ENCODE measurements at regions not wholly inside any gene's neighbourhood (a gene's known extent, or its start where the extent isn't known, plus 50 kb on each side); places are given as distances from the start of the nearest gene placed in this dataset.

- DNase-seq (ENCODE audit: extremely low spot score, insufficient read length, low read depth) (no peak), FAIRE-seq (no peak)
Measured at GRCh38 chr3:74363346-74363745, 251.1 kb downstream of the CNTN3 start.

DNA sequence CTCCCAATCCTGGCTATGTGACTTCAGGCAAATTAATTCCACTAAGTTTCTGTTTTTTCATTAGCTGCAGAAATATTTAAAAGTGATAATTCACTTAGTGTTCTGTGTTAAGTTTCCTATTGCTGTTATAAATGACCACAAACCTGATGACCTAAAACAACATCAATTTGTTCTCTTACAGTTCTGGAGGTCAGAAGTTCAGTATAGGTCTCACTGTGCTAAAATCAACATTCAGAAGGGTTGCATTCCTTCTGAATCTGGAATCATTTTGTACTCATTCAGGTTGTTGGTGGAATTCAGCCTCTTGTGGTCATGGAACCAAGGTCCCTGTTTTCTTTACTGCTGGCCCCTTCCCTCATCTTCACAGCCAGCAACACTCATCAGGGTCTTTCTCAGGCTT lies 254.1 kb downstream of the CNTN3 start:
- no peak for DNase-seq (ENCODE audit: extremely low spot score, insufficient read length, low read depth)
- FAIRE-seq: no peak

DNA sequence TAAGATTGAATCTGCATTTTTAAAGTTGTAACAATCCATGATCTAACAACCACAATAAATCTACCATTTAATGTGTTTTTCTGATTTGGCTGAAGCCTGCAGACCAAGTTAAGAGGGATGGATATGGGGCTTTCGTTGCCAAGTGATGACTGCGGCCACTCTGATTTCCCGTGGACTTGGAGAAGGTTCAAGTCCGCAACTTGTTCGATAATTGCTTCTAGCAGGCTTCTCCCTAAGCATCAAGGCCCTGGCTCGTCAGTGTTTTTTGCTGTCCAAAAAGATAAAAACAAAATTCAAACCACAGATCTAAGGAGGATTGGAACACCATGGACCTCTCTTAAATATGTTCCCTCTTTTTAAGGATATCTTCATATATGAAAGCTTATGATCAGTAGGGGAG lies 256.6 kb downstream of the CNTN3 start:
- no peak for DNase-seq (ENCODE audit: extremely low spot score, insufficient read length, low read depth)
- no peak for FAIRE-seq

GRCh38 chr3:74353039-74353438 lies 261.4 kb downstream of the CNTN3 start:
- DNase-seq (ENCODE audit: extremely low spot score, insufficient read length, low read depth): no peak
- no peak for FAIRE-seq

GRCh38 chr3:74352166-74352565 lies 262.3 kb downstream of the CNTN3 start:
- no peak for FAIRE-seq
- DNase-seq (ENCODE audit: extremely low spot score, insufficient read length, low read depth): no peak

DNA sequence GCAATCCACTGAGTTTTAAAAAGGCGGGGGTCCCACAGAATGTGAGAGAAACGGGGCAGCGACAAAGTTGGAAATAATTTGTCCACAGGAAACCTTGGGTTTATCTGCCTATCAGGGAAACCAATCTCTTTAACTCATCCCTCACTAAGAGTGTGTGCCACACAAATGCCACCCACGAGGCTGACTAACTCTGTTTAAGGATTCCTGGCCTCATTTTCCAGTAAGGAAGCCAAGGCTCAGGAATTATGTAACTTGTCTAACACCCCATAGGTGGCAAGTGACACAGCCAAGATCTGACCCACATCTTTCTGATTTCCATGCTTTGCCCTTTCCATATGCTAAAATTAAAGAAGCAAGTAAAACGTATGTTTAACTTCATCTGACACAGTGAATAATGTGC lies 263.2 kb downstream of the CNTN3 start:
- FAIRE-seq (no peak), DNase-seq (ENCODE audit: extremely low spot score, insufficient read length, low read depth) (no peak)

- DNase-seq (ENCODE audit: extremely low spot score, insufficient read length, low read depth) (no peak), FAIRE-seq (no peak)
Measured at GRCh38 chr3:74349015-74349414, 265.4 kb downstream of the CNTN3 start.

- no peak for DNase-seq (ENCODE audit: extremely low spot score, insufficient read length, low read depth)
- FAIRE-seq: no peak
Measured at GRCh38 chr3:74347563-74348268, 266.7 kb downstream of the CNTN3 start.

DNA sequence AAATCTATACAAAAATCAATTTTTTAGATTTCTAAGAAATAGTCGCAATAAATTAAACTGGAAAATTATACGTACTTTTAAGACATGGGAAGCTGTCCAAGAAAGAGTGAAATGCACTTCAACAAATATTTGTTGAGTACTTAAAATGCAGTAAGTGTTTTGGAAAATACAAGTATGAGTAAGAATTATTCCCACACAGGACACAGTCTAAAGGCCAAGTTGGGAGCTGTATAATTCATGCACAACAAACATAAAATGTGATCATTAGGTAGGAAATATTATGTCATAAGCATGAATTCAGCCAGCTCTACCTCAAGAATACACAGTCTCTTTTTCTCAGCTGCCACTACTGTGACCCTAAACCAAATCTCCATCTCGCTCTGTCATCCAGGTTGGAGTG lies 267.6 kb downstream of the CNTN3 start:
- FAIRE-seq: no peak
- DNase-seq (ENCODE audit: extremely low spot score, insufficient read length, low read depth): no peak

- no peak for DNase-seq (ENCODE audit: extremely low spot score, insufficient read length, low read depth)
- no peak for FAIRE-seq
Measured at GRCh38 chr3:74345701-74346100, 268.8 kb downstream of the CNTN3 start.

- DNase-seq (ENCODE audit: extremely low spot score, insufficient read length, low read depth) (no peak), FAIRE-seq (no peak)
Measured at GRCh38 chr3:74344865-74345440, 269.5 kb downstream of the CNTN3 start.

DNA sequence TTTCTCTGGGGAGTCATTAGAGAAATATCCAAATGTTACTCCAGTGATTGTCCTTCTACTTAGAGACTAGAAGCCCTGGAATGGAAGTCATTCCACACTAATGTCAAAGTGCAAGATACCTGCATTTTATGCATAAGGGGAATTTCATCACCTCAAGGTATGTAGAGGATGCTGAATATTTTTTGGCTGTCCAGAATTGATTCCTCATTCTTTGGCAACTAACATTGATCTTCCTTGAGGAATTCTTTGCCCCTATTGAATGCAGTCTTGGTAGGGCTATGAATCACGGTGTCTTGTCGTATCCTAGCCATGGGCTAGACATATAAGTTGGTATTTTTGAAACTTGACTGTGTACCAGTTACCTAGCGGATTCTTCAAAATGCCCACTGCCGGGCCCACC lies 271.1 kb downstream of the CNTN3 start:
- DNase-seq (ENCODE audit: extremely low spot score, insufficient read length, low read depth) (no peak), FAIRE-seq (no peak)

DNA sequence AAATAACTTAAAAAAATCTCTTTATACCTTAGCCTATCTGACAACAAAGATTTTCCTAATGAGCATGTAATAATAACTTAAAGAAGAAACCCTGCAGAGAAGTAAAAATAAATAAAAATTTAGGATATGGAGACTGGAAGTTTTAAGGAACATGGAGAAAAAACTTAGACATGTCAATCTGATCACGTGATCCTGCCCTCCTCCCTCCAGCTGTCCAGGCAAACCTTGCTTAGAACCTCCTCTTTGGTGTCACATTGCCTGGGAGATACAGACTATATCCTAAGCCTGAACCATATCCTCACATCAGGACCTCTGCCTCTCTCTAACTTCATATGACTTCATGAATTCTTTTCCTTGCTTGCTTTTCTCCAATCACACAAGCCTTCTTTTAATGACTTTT lies 275.5 kb downstream of the CNTN3 start:
- FAIRE-seq (no peak), DNase-seq (ENCODE audit: extremely low spot score, insufficient read length, low read depth) (no peak)

- DNase-seq (ENCODE audit: extremely low spot score, insufficient read length, low read depth) (no peak), FAIRE-seq (no peak)
Measured at GRCh38 chr3:74332165-74332564, 282.3 kb downstream of the CNTN3 start.

DNA sequence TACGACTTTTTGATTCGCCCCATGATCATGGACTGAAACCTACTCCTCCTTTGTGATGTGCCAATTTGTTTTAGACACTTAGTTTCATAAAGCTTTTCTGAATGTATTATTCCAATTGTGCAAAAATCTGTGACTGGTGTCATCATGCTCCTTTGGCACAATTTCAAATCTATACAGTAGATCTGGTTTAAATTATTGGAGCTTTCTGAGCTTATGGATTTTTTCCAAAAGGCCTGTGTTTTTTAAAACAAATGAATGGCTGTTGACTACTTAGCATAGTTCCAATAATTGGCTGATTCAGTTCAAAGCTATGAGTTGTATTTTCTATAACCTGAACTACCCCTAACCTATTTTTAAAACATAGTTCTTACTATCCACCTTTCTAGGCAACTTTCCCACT lies 282.7 kb downstream of the CNTN3 start:
- FAIRE-seq (no peak), DNase-seq (ENCODE audit: extremely low spot score, insufficient read length, low read depth) (no peak)

DNA sequence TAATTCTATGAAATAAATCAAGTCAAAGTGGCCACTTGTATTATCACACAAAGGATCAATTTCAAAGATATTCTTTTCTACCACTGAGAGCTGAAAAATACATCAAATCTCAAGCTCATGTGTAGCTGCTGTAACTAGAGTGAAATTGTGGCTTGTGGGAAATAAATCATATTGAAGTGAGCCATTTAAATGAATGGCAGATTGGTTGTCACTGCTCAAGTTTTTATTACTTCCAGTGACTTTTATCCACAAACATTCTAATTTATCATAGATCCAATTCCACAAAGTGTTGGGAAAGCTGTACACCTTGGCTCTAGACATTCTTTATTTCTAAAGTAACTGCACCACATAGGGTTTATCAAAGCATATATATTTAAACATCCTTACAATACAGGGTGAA lies 285.4 kb downstream of the CNTN3 start:
- FAIRE-seq: no peak
- no peak for DNase-seq (ENCODE audit: extremely low spot score, insufficient read length, low read depth)

GRCh38 chr3:74328435-74328834 lies 286.0 kb downstream of the CNTN3 start:
- no peak for FAIRE-seq
- DNase-seq (ENCODE audit: extremely low spot score, insufficient read length, low read depth): no peak

DNA sequence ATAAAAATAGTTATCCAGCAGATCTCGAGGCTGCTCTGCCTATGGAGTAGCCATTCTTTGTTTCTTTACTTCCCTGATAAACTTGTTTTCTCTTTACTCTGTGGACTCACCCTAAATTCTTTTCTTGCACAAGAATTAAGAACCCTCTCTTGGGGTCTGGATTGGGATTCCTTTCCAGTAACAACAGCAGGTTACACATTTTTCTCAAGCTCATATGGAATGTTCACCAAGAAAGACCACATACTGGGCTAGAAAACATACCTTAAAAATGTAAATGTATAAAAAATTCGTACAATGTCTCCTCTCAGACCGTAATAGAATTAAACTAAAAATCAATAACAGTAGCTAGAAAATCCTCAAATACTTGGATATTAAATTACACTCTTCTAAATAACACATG lies 299.2 kb downstream of the CNTN3 start:
- no peak for DNase-seq (ENCODE audit: extremely low spot score, insufficient read length, low read depth)
- no peak for FAIRE-seq

- no peak for DNase-seq (ENCODE audit: extremely low spot score, insufficient read length, low read depth)
- FAIRE-seq: no peak
Measured at GRCh38 chr3:74314696-74315095, 299.8 kb downstream of the CNTN3 start.

DNA sequence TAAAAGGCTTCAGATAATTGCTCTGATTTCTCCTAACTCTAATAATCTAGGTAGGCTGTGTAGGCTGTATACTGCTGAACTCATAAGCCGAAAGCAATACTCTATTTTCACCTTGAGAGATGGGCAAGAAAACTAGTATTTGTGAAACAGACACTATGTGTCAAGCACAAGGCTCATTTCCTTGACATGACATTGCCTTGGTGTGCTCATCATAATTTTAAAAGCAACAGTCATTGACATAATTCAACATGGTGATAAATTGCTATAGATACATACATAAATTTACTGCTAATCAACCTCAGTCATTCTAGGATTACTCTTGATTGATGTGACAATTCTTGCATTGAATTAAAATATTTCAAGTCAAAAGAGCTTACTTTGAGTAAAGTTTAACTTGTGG lies 304.7 kb downstream of the CNTN3 start:
- FAIRE-seq (no peak), DNase-seq (ENCODE audit: extremely low spot score, insufficient read length, low read depth) (no peak)

GRCh38 chr3:74304424-74304823 lies 310.0 kb downstream of the CNTN3 start:
- no peak for FAIRE-seq
- no peak for DNase-seq (ENCODE audit: extremely low spot score, insufficient read length, low read depth)

DNA sequence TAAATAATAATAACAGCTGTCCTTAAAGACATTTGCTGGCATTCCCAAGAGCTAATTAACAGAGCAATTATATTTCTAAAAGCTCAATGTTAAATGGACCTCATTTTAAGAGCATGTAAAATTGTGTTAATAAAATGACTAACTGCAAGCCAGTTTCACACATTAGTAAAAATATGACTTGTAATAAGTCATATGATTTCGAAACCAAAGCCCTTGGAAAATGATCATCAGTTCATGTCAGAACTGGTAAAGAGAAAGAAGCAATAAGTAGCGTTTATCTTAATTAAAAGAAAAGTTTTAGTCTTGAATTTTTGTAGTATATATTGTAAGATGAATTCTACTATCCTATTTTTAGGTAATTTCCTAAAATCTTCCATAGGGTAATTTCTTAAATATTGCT lies 310.7 kb downstream of the CNTN3 start:
- no peak for FAIRE-seq
- DNase-seq (ENCODE audit: extremely low spot score, insufficient read length, low read depth): no peak
